H9 (cell line): ENCODE measurements at regions not wholly inside any gene's neighbourhood (a gene's known extent, or its start where the extent isn't known, plus 50 kb on each side); places are given as distances from the start of the nearest gene placed in this dataset.

Experiments used
- DNase-seq: peaks from one replicate; pipeline ENCODE4 v3.0.0-alpha.2; 2017
- H2AFZ ChIP-seq: one replicate; pipeline ENCODE4 v1.6.1; 2013; ENCODE audit warnings: mild to moderate bottlenecking, low read length, control low read depth, moderate library complexity
- H2AK5ac ChIP-seq: 2 replicates; pipeline ENCODE4 v1.6.1; 2013; ENCODE audit warnings: low read length, control low read depth, mixed read lengths; ENCODE audit not compliant: insufficient read length
- H2BK120ac ChIP-seq: one replicate; pipeline ENCODE4 v1.6.1; 2013; ENCODE audit warnings: low read depth, mild to moderate bottlenecking, low read length, control low read depth, inconsistent platforms; ENCODE audit not compliant: poor library complexity, severe bottlenecking
- H2BK12ac ChIP-seq: 2 replicates; pipeline ENCODE4 v1.6.1; 2013; ENCODE audit warnings: low read length, control low read depth, mixed read lengths, low read depth; ENCODE audit not compliant: insufficient read length
- H2BK15ac ChIP-seq: 2 replicates; pipeline ENCODE4 v1.6.1; 2013; ENCODE audit warnings: low read depth, low read length, control low read depth
- H2BK20ac ChIP-seq: one replicate; pipeline ENCODE4 v1.6.1; 2013; ENCODE audit warnings: low read depth, mild to moderate bottlenecking, low read length, control low read depth, inconsistent platforms; ENCODE audit not compliant: poor library complexity, severe bottlenecking
- H2BK5ac ChIP-seq: 2 replicates; pipeline ENCODE4 v1.6.1; 2013; ENCODE audit warnings: low read length, control low read depth, mixed read lengths; ENCODE audit not compliant: insufficient read length
- H3K14ac ChIP-seq: 2 replicates; pipeline ENCODE4 v1.6.1; 2013; ENCODE audit warnings: low read length, control low read depth; ENCODE audit not compliant: insufficient read depth
- H3K18ac ChIP-seq: 2 replicates; pipeline ENCODE4 v1.6.1; 2013; ENCODE audit warnings: low read depth, mild to moderate bottlenecking, mixed read lengths, low read length, control low read depth; ENCODE audit not compliant: insufficient read length
- H3K23ac ChIP-seq: 2 replicates; pipeline ENCODE4 v1.6.1; 2013; ENCODE audit warnings: low read length, control low read depth, mixed read lengths, low read depth; ENCODE audit not compliant: insufficient read length
- H3K23me2 ChIP-seq: 2 replicates; pipeline ENCODE4 v1.6.1; 2013; ENCODE audit warnings: low read depth, mild to moderate bottlenecking, mixed read lengths, low read length, control low read depth; ENCODE audit not compliant: insufficient read length, poor library complexity, severe bottlenecking
- H3K27ac ChIP-seq: 2 replicates; pipeline ENCODE4 v1.5.1; 2013; ENCODE audit warnings: low read length, control low read depth, mixed read lengths, low read depth; ENCODE audit not compliant: insufficient read length
- H3K27me3 ChIP-seq: 2 replicates; pipeline ENCODE4 v1.6.1; 2013; ENCODE audit warnings: low read length, control low read depth, inconsistent platforms; ENCODE audit not compliant: insufficient read depth
- H3K4ac ChIP-seq: 2 replicates; pipeline ENCODE4 v1.6.1; 2013; ENCODE audit warnings: low read depth, mild to moderate bottlenecking, control low read depth, inconsistent platforms, low read length, moderate library complexity
- H3K4me1 ChIP-seq: 2 replicates; pipeline ENCODE4 v1.6.1; 2013; ENCODE audit warnings: low read length, control low read depth, inconsistent platforms; ENCODE audit not compliant: insufficient read depth
- H3K4me2 ChIP-seq: 2 replicates; pipeline ENCODE4 v1.6.1; 2013; ENCODE audit warnings: low read length, control low read depth, mixed read lengths; ENCODE audit not compliant: insufficient read length, insufficient read depth
- H3K56ac ChIP-seq: 2 replicates; pipeline ENCODE4 v1.6.1; 2013; ENCODE audit warnings: low read depth, mild to moderate bottlenecking, mixed read lengths, low read length, control low read depth; ENCODE audit not compliant: insufficient read length
- H3K79me1 ChIP-seq: 2 replicates; pipeline ENCODE4 v1.6.1; 2013; ENCODE audit warnings: low read depth, mild to moderate bottlenecking, moderate library complexity, low read length, control low read depth, inconsistent platforms; ENCODE audit not compliant: insufficient read depth, poor library complexity, severe bottlenecking
- H3K79me2 ChIP-seq: 2 replicates; pipeline ENCODE4 v1.6.1; 2013; ENCODE audit warnings: low read length, control low read depth, inconsistent platforms; ENCODE audit not compliant: insufficient read depth
- H3K9ac ChIP-seq: 2 replicates; pipeline ENCODE4 v1.6.1; 2013; ENCODE audit warnings: low read length, control low read depth, mixed read lengths; ENCODE audit not compliant: insufficient read length; ENCODE audit errors: extremely low read depth
- H3K9me3 ChIP-seq: one replicate; pipeline ENCODE4 v1.6.1; 2013; ENCODE audit warnings: low read depth, low read length, inconsistent platforms; ENCODE audit not compliant: control insufficient read depth
- H3T11ph ChIP-seq: one replicate; pipeline ENCODE4 v1.6.1; 2013; ENCODE audit warnings: mild to moderate bottlenecking, low read length, control low read depth, inconsistent platforms
- H4K20me1 ChIP-seq: one replicate; pipeline ENCODE4 v1.6.1; 2013; ENCODE audit not compliant: control insufficient read depth, insufficient read length, insufficient read depth
- H4K5ac ChIP-seq: 2 replicates; pipeline ENCODE4 v1.6.1; 2013; ENCODE audit warnings: low read depth, mild to moderate bottlenecking, mixed read lengths, low read length, control low read depth; ENCODE audit not compliant: insufficient read length
- H4K8ac ChIP-seq: replicated peaks from 2 replicates; pipeline ENCODE4 v1.6.1; 2013; ENCODE audit warnings: low read length, control low read depth, mixed read lengths, low read depth; ENCODE audit not compliant: insufficient read length
- H4K91ac ChIP-seq: 2 replicates; pipeline ENCODE4 v1.6.1; 2013; ENCODE audit warnings: low read depth, mild to moderate bottlenecking, moderate library complexity, mixed read lengths, low read length, control low read depth; ENCODE audit not compliant: insufficient read length
- H3K27ac Mint-ChIP-seq, 3 experiments: 2 replicates in 2 of 3; 3 replicates in 1 of 3; pipeline ENCODE4 v1.8.0; 2020 to 2021; ENCODE audit warnings: mixed read lengths in 3 of 3, mild to moderate bottlenecking in 1 of 3, moderate library complexity in 1 of 3
- H3K27me3 Mint-ChIP-seq: 2 replicates; pipeline ENCODE4 v1.8.0; 2021; ENCODE audit warnings: low read depth, mild to moderate bottlenecking, moderate library complexity, mixed read lengths
- H3K36me3 Mint-ChIP-seq, 3 experiments: 2 replicates in 2 of 3; 3 replicates in 1 of 3; pipeline ENCODE4 v1.8.0; 2020 to 2021; ENCODE audit warnings: low read depth in 3 of 3, mixed read lengths in 3 of 3; ENCODE audit not compliant: insufficient read depth in 1 of 3
- H3K4me1 Mint-ChIP-seq, 2 experiments: 2 replicates each; pipeline ENCODE4 v1.8.0; 2020; ENCODE audit warnings: mixed read lengths in 2 of 2
- H3K4me3 Mint-ChIP-seq, 2 experiments: 2 replicates in 1 of 2; 3 replicates in 1 of 2; pipeline ENCODE4 v1.8.0; 2020 to 2021; ENCODE audit warnings: mild to moderate bottlenecking in 2 of 2, mixed read lengths in 2 of 2, moderate library complexity in 1 of 2
- H3K9me3 Mint-ChIP-seq, 2 experiments: 2 replicates in 1 of 2; 3 replicates in 1 of 2; pipeline ENCODE4 v1.8.0; 2020; ENCODE audit warnings: mild to moderate bottlenecking in 2 of 2, mixed read lengths in 2 of 2, moderate library complexity in 1 of 2
- CTCF ChIP-seq: fragments of 200-600 bp; sonication (generic); conservative IDR thresholded peaks from 3 replicates; pipeline ENCODE4 v1.8.0; 2021; ENCODE audit warnings: antibody characterized with exemption, mild to moderate bottlenecking
- WGBS: extraction: QIAGEN DNeasy Blood & Tissue Kit; methylation state at CpG from one replicate; pipeline ENCODE4 v1.1.7; 2013; ENCODE audit warnings: missing lambda C conversion rate, low lambda C conversion rate, mixed read lengths; ENCODE audit not compliant: insufficient read length; ENCODE audit errors: extremely low coverage; 5-methylcytosine and 5-hydroxymethylcytosine counted together

- no peak overlapping the region for H4K91ac ChIP-seq
- no peak overlapping the region for H2AFZ ChIP-seq
- H2AK5ac ChIP-seq: no peak overlapping the region
- H3K27ac ChIP-seq: no peak overlapping the region
- H3K56ac ChIP-seq: no peak overlapping the region
- no peaks in the 10 kb centered on the region for H3K23me2 ChIP-seq
- Mint-ChIP-seq H3K4me1 (peaks cover 30% of the 10 kb centered on the region in 2 experiments), H3K27me3 (no peaks in the 10 kb centered on the region), H3K4me3 (no peak overlapping the region), H3K36me3 (no peaks in the 10 kb centered on the region), H3K27ac (no peak overlapping the region), H3K9me3 (peaks cover 0 to 2% of the 10 kb centered on the region in 2 experiments; a peak in 1 of 5 replicates)
- no peaks in the 10 kb centered on the region for H3K79me1 ChIP-seq
- no peak overlapping the region for H3K18ac ChIP-seq
- no peak overlapping the region for H3T11ph ChIP-seq
- H2BK120ac ChIP-seq: no peak overlapping the region
- H3K14ac ChIP-seq: no peak overlapping the region
- no peak overlapping the region for H2BK20ac ChIP-seq
- H4K20me1 ChIP-seq: no peaks in the 10 kb centered on the region
- H2BK5ac ChIP-seq: no peak overlapping the region
- no peaks in the 10 kb centered on the region for H3K27me3 ChIP-seq
- H3K9me3 ChIP-seq: no peaks in the 10 kb centered on the region
- H4K5ac ChIP-seq: no peak overlapping the region
- no peaks in the 10 kb centered on the region for H3K79me2 ChIP-seq
- WGBS: no CpG with 5 or more reads among the region's 1 CpG
- H3K23ac ChIP-seq: no peak overlapping the region
- no peak for DNase-seq
- H3K4me1 ChIP-seq: peaks cover 13% of the 10 kb centered on the region; the same call in 1 of the 2 replicates
- no peak overlapping the region for H3K4ac ChIP-seq
- no peak overlapping the region for H2BK15ac ChIP-seq
- H3K4me2 ChIP-seq: no peak overlapping the region
- no peak for TF ChIP-seq CTCF
- no peak overlapping the region for H3K9ac ChIP-seq
- no peak overlapping the region for H2BK12ac ChIP-seq
- H4K8ac ChIP-seq: no peak overlapping the region
Observed at GRCh38 chr3:8283193-8283592, 218.4 kb upstream of the LMCD1 start.
